ENCODE measurements at regions not wholly inside any gene's neighbourhood (a gene's known extent, or its start where the extent isn't known, plus 50 kb on each side); places are given as distances from the start of the nearest gene placed in this dataset.

DNA sequence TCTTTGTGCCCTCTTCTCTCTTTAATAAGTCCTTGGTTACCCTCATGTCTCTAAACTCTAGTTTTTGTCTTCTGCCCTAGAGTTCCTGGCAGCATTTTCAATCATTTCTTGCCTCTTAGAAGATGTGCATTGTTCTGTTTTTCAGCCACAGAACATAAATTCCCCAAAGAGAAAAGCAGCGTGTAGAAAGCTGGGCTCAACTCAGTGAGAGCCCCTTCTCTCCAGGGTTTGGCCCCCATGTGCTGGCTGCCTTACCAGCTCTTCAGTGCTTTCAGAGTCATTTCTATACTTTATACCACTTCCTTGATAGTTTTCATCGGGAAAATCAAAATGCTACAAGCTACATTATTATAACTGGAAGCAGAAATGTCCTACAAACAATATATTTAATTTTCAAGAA, 369.1 kb upstream of the GRM7 start:
- TF ChIP-seq TFCP2L1 (CRISPR knock-in tag; IDR thresholded peaks at IDR 0.05) (no peak), MYC (IDR thresholded peaks at IDR 0.05; ENCODE audit: borderline replicate concordance, low read length) (no peak), MAFK (IDR thresholded peaks at IDR 0.05; ENCODE audit: partially characterized antibody) (no peak), KDM1A (IDR thresholded peaks at IDR 0.05; ENCODE audit: low read depth) (no peak), EP300 (IDR thresholded peaks at IDR 0.05) (no peak), POLR2A (IDR thresholded peaks at IDR 0.05; ENCODE audit: low read length) (no peak), FOSL2 (IDR thresholded peaks at IDR 0.05) (no peak), FOSL2 (CRISPR knock-in tag; IDR thresholded peaks at IDR 0.05) (no peak), RCOR1 (IDR thresholded peaks at IDR 0.05; ENCODE audit: low read depth, low read length) (no peak)
- TF ChIP-seq, protein P1, sequence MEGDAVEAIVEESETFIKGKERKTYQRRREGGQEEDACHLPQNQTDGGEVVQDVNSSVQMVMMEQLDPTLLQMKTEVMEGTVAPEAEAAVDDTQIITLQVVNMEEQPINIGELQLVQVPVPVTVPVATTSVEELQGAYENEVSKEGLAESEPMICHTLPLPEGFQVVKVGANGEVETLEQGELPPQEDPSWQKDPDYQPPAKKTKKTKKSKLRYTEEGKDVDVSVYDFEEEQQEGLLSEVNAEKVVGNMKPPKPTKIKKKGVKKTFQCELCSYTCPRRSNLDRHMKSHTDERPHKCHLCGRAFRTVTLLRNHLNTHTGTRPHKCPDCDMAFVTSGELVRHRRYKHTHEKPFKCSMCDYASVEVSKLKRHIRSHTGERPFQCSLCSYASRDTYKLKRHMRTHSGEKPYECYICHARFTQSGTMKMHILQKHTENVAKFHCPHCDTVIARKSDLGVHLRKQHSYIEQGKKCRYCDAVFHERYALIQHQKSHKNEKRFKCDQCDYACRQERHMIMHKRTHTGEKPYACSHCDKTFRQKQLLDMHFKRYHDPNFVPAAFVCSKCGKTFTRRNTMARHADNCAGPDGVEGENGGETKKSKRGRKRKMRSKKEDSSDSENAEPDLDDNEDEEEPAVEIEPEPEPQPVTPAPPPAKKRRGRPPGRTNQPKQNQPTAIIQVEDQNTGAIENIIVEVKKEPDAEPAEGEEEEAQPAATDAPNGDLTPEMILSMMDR (IDR thresholded peaks at IDR 0.05) = no peak
- TF ChIP-seq, protein P2, sequence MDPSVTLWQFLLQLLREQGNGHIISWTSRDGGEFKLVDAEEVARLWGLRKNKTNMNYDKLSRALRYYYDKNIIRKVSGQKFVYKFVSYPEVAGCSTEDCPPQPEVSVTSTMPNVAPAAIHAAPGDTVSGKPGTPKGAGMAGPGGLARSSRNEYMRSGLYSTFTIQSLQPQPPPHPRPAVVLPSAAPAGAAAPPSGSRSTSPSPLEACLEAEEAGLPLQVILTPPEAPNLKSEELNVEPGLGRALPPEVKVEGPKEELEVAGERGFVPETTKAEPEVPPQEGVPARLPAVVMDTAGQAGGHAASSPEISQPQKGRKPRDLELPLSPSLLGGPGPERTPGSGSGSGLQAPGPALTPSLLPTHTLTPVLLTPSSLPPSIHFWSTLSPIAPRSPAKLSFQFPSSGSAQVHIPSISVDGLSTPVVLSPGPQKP (IDR thresholded peaks at IDR 0.05; ENCODE audit: low read depth, low read length) = no peak
- TF ChIP-seq, protein P3, sequence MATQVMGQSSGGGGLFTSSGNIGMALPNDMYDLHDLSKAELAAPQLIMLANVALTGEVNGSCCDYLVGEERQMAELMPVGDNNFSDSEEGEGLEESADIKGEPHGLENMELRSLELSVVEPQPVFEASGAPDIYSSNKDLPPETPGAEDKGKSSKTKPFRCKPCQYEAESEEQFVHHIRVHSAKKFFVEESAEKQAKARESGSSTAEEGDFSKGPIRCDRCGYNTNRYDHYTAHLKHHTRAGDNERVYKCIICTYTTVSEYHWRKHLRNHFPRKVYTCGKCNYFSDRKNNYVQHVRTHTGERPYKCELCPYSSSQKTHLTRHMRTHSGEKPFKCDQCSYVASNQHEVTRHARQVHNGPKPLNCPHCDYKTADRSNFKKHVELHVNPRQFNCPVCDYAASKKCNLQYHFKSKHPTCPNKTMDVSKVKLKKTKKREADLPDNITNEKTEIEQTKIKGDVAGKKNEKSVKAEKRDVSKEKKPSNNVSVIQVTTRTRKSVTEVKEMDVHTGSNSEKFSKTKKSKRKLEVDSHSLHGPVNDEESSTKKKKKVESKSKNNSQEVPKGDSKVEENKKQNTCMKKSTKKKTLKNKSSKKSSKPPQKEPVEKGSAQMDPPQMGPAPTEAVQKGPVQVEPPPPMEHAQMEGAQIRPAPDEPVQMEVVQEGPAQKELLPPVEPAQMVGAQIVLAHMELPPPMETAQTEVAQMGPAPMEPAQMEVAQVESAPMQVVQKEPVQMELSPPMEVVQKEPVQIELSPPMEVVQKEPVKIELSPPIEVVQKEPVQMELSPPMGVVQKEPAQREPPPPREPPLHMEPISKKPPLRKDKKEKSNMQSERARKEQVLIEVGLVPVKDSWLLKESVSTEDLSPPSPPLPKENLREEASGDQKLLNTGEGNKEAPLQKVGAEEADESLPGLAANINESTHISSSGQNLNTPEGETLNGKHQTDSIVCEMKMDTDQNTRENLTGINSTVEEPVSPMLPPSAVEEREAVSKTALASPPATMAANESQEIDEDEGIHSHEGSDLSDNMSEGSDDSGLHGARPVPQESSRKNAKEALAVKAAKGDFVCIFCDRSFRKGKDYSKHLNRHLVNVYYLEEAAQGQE (IDR thresholded peaks at IDR 0.05) = no peak
- TF ChIP-seq, protein P4, sequence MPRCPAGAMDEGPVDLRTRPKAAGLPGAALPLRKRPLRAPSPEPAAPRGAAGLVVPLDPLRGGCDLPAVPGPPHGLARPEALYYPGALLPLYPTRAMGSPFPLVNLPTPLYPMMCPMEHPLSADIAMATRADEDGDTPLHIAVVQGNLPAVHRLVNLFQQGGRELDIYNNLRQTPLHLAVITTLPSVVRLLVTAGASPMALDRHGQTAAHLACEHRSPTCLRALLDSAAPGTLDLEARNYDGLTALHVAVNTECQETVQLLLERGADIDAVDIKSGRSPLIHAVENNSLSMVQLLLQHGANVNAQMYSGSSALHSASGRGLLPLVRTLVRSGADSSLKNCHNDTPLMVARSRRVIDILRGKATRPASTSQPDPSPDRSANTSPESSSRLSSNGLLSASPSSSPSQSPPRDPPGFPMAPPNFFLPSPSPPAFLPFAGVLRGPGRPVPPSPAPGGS (IDR thresholded peaks at IDR 0.05) = no peak

All from A549 (cell line).